ENCODE measurements at regions not wholly inside any gene's neighbourhood (a gene's known extent, or its start where the extent isn't known, plus 50 kb on each side); places are given as distances from the start of the nearest gene placed in this dataset.

GRCh38 chr7:149680331-149681025 is 92.9 kb downstream of the ZNF467 start:
- no peak for TF ChIP-seq CTCF (IDR thresholded peaks at IDR 0.05)

- TF ChIP-seq CTCF (IDR thresholded peaks at IDR 0.05): no peak
Measured at GRCh38 chr7:149673006-149673405, 100.4 kb downstream of the ZNF467 start.

- TF ChIP-seq CTCF (IDR thresholded peaks at IDR 0.05): no peak
Measured at GRCh38 chr7:149670288-149670687, 103.1 kb downstream of the ZNF467 start.

- TF ChIP-seq CTCF (IDR thresholded peaks at IDR 0.05): peak; percentile 67
Measured at GRCh38 chr7:149669121-149669818, 104.1 kb downstream of the ZNF467 start.

GRCh38 chr7:149666360-149666945 is 106.9 kb downstream of the ZNF467 start:
- TF ChIP-seq CTCF (IDR thresholded peaks at IDR 0.05): no peak

GRCh38 chr7:149664666-149665065 is 108.7 kb downstream of the ZNF467 start:
- TF ChIP-seq CTCF (IDR thresholded peaks at IDR 0.05): no peak

- TF ChIP-seq CTCF (IDR thresholded peaks at IDR 0.05): no peak
Measured at GRCh38 chr7:149664176-149664575, 109.2 kb downstream of the ZNF467 start.
